Smooth muscle cell (in vitro differentiated cells): ENCODE measurements at regions not wholly inside any gene's neighbourhood (a gene's known extent, or its start where the extent isn't known, plus 50 kb on each side); places are given as distances from the start of the nearest gene placed in this dataset.

Source experiments
- DNase-seq: peaks from one replicate; lab custom pipeline; 2025; ENCODE audit not compliant: unreplicated experiment; lab: John Stamatoyannopoulos, UW
- H2AFZ ChIP-seq: fragments of 200-600 bp; sonication (generic); 2 replicates; pipeline ENCODE4 v1.6.0; 2016; ENCODE audit warnings: antibody characterized with exemption, low read depth, mild to moderate bottlenecking
- H3F3A ChIP-seq: fragments of 200-600 bp; sonication (generic); 2 replicates; pipeline ENCODE4 v1.6.0; 2017; ENCODE audit warnings: antibody characterized with exemption, low read depth
- H3K27ac ChIP-seq: fragments of 200-600 bp; sonication (generic); 2 replicates; pipeline ENCODE4 v1.5.1; 2016; ENCODE audit warnings: low read depth, mild to moderate bottlenecking
- H3K27me3 ChIP-seq: fragments of 200-600 bp; sonication (generic); 2 replicates; pipeline ENCODE4 v1.6.1; 2016; ENCODE audit warnings: low read depth, mild to moderate bottlenecking
- H3K36me3 ChIP-seq: fragments of 200-600 bp; sonication (generic); 2 replicates; pipeline ENCODE4 v1.5.1; 2016; ENCODE audit warnings: low read depth
- H3K4me1 ChIP-seq: fragments of 200-600 bp; sonication (generic); 2 replicates; pipeline ENCODE4 v1.5.1; 2016; ENCODE audit warnings: low read depth
- H3K4me2 ChIP-seq: fragments of 200-600 bp; sonication (generic); 2 replicates; pipeline ENCODE4 v1.6.0; 2016; ENCODE audit warnings: mild to moderate bottlenecking
- H3K4me3 ChIP-seq: fragments of 200-600 bp; sonication (generic); 2 replicates; pipeline ENCODE4 v1.5.1; 2016; ENCODE audit warnings: mild to moderate bottlenecking
- H3K79me2 ChIP-seq: fragments of 200-600 bp; sonication (generic); 2 replicates; pipeline ENCODE4 v1.6.0; 2016; ENCODE audit warnings: low read depth, mild to moderate bottlenecking
- H3K9ac ChIP-seq: fragments of 200-600 bp; sonication (generic); 2 replicates; pipeline ENCODE4 v1.6.0; 2016; ENCODE audit warnings: low read depth
- H3K9me3 ChIP-seq: fragments of 200-600 bp; sonication (generic); replicated peaks from 2 replicates; pipeline ENCODE4 v1.5.1; 2016; ENCODE audit warnings: low read depth
- H4K20me1 ChIP-seq: fragments of 200-600 bp; sonication (generic); 2 replicates; pipeline ENCODE4 v1.6.0; 2016; ENCODE audit warnings: low read depth
- WGBS: methylation state at CpG from one replicate; pipeline ENCODE4 v1.1.7; 2016; ENCODE audit warnings: low lambda C conversion rate; 5-methylcytosine and 5-hydroxymethylcytosine counted together
- TF ChIP-seq, protein P1 (sequence below): fragments of 200-600 bp; sonication (generic); IDR thresholded peaks from 2 replicates; pipeline ENCODE4 v1.5.1; 2017; ENCODE audit warnings: borderline replicate concordance, mild to moderate bottlenecking, antibody characterized with exemption; ENCODE audit not compliant: insufficient read depth, poor library complexity, severe bottlenecking

DNA sequence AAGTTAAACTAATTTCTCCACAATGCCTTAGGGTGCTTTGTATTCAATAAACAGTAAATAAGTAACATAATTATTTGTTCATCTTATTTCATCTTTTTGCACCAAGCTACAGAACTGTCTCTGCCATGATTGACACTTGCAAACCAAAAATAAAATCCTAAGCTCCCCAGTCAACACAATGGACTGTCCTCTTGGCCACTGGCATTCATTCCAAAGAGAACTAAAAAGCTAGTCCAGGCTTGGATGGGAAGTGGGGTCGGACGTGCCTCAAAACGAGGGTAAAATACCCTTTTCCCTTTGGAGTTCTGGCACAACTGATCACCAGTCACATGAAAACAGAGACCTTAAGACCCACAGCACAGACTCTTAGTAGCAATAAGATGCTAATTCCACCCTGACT lies 66.4 kb upstream of the THBS2 start:
- Histone ChIP-seq H3K27ac (no peak overlapping the region), H3K4me1 (no peaks in the 10 kb centered on the region), H4K20me1 (no peaks in the 10 kb centered on the region), H3K4me3 (no peak overlapping the region), H3F3A (no peaks in the 10 kb centered on the region), H3K9me3 (no peaks in the 10 kb centered on the region), H3K9ac (no peak overlapping the region), H3K79me2 (no peaks in the 10 kb centered on the region), H3K36me3 (no peaks in the 10 kb centered on the region), H2AFZ (no peak overlapping the region), H3K27me3 (no peaks in the 10 kb centered on the region), H3K4me2 (no peak overlapping the region)
- no peak for DNase-seq
- TF ChIP-seq, protein P1, sequence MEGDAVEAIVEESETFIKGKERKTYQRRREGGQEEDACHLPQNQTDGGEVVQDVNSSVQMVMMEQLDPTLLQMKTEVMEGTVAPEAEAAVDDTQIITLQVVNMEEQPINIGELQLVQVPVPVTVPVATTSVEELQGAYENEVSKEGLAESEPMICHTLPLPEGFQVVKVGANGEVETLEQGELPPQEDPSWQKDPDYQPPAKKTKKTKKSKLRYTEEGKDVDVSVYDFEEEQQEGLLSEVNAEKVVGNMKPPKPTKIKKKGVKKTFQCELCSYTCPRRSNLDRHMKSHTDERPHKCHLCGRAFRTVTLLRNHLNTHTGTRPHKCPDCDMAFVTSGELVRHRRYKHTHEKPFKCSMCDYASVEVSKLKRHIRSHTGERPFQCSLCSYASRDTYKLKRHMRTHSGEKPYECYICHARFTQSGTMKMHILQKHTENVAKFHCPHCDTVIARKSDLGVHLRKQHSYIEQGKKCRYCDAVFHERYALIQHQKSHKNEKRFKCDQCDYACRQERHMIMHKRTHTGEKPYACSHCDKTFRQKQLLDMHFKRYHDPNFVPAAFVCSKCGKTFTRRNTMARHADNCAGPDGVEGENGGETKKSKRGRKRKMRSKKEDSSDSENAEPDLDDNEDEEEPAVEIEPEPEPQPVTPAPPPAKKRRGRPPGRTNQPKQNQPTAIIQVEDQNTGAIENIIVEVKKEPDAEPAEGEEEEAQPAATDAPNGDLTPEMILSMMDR = no peak
- WGBS = 93% methylated on average over 3 of the region's 3 CpGs

DNA sequence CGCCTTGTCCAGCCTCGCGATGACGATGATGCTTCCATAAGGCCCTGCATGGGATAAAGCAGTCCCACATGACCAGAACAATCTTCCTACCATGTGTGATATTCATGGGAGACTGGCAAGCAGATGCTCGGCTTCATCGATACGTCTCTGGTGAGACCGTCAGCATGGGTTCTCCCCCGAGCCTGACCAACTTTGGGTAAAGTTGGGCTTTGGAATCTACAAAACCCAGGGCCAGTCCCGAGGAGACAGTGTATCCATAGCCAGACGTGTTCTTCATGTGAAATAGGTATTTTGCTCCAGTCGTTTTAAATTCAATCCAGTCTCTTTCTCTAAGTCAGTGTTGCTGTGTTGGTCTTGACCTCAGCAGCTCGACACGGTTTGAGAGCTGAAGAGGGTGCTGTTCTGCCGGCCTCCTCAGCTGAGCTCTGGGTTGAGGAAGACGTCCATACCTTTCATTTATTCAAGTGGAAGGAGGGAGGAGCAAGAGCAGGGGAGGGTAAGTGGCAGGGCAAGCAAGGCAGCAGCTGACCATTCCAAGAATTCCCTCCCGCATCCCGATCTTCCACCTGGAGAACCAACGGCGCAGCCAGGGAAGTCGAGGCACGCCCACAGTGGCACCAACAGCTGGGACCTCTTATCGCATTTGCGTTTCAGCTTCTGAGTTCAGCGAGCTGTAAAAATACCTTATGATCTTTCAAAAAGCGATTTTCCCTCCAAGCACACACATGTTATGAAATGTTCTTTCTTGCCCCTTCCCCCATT lies 64.0 kb upstream of the THBS2 start:
- H3K9me3 ChIP-seq = no peaks in the 10 kb centered on the region
- H3F3A ChIP-seq = no peaks in the 10 kb centered on the region
- H2AFZ ChIP-seq = no peak overlapping the region
- DNase-seq = no peak
- WGBS = 89% methylated on average over 26 of the region's 26 CpGs
- no peaks in the 10 kb centered on the region for H4K20me1 ChIP-seq
- no peak overlapping the region for H3K4me3 ChIP-seq
- TF ChIP-seq, protein P1 = no peak
- no peaks in the 10 kb centered on the region for H3K27me3 ChIP-seq
- no peak overlapping the region for H3K4me2 ChIP-seq
- H3K79me2 ChIP-seq = no peaks in the 10 kb centered on the region
- H3K27ac ChIP-seq = no peak overlapping the region
- H3K36me3 ChIP-seq = no peaks in the 10 kb centered on the region
- H3K9ac ChIP-seq = no peak overlapping the region
- no peaks in the 10 kb centered on the region for H3K4me1 ChIP-seq

DNA sequence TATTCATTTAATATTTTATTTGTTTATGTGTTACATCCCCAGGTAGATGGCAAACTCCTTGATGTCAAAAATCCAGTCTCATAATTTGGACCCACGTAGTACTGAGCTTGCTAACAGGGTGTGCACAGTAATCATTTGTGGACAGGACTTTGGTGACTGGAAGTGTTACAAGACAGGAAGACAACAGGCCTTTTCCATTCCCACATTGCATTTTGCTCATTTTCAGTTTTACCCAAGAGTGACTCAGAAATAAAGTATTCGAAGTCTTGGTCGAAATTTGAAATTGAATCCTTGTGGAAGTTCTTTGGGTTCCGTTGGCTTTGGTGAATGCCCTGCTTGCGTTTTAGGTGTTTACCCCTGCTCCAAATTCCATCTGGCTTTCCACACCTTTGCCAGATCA lies 63.0 kb upstream of the THBS2 start:
- no peak overlapping the region for H2AFZ ChIP-seq
- H3F3A ChIP-seq = no peaks in the 10 kb centered on the region
- H3K27me3 ChIP-seq = no peaks in the 10 kb centered on the region
- no peak overlapping the region for H3K27ac ChIP-seq
- no peak overlapping the region for H3K4me3 ChIP-seq
- H3K9ac ChIP-seq = no peak overlapping the region
- H3K4me1 ChIP-seq = no peaks in the 10 kb centered on the region
- no peaks in the 10 kb centered on the region for H3K79me2 ChIP-seq
- TF ChIP-seq, protein P1 = no peak
- H4K20me1 ChIP-seq = no peaks in the 10 kb centered on the region
- H3K4me2 ChIP-seq = no peak overlapping the region
- no peak for DNase-seq
- no peaks in the 10 kb centered on the region for H3K9me3 ChIP-seq
- no peaks in the 10 kb centered on the region for H3K36me3 ChIP-seq
- 90% methylated on average over 5 of the region's 5 CpGs for WGBS
